ENCODE measurements at regions not wholly inside any gene's neighbourhood (a gene's known extent, or its start where the extent isn't known, plus 50 kb on each side); places are given as distances from the start of the nearest gene placed in this dataset.

DNA sequence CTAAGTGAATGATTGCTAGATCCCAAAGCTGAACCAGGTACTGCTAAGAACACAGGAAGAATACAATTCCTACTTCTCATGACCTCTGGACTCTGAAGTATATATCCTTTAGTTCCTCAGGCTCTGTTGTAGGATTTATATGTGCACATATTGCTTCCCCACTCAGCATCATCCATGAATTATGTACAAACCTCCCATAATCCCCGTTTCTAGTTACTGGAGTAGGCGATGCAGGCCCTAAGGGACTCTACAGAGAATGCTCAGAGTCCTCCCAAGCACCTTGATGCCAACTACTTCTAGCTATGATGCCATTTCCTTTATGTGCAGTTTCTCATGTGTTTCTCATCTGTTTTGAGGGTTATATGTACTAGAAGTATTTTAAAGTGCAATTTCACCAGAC, 154.9 kb upstream of the EPHA7 start:
- TF ChIP-seq, protein P1, sequence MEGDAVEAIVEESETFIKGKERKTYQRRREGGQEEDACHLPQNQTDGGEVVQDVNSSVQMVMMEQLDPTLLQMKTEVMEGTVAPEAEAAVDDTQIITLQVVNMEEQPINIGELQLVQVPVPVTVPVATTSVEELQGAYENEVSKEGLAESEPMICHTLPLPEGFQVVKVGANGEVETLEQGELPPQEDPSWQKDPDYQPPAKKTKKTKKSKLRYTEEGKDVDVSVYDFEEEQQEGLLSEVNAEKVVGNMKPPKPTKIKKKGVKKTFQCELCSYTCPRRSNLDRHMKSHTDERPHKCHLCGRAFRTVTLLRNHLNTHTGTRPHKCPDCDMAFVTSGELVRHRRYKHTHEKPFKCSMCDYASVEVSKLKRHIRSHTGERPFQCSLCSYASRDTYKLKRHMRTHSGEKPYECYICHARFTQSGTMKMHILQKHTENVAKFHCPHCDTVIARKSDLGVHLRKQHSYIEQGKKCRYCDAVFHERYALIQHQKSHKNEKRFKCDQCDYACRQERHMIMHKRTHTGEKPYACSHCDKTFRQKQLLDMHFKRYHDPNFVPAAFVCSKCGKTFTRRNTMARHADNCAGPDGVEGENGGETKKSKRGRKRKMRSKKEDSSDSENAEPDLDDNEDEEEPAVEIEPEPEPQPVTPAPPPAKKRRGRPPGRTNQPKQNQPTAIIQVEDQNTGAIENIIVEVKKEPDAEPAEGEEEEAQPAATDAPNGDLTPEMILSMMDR (optimal IDR thresholded peaks at IDR 0.05 in 1 of 3, IDR thresholded peaks at IDR 0.05 in 1 of 3, conservative IDR thresholded peaks at IDR 0.05 in 1 of 3; ENCODE audit: extremely low read depth in 1 of 3, insufficient read depth in 2 of 3, low read length in 3 of 3) = no peak
- no peak for TF ChIP-seq EZH2 (IDR thresholded peaks at IDR 0.05; ENCODE audit: low read length)
